HL-60 (cell line): ENCODE measurements at regions not wholly inside any gene's neighbourhood (a gene's known extent, or its start where the extent isn't known, plus 50 kb on each side); places are given as distances from the start of the nearest gene placed in this dataset.

Experiments
- DNase-seq, 2 experiments: peaks; one replicate each; pipeline ENCODE4 v3.0.0-alpha.2; 2010 to 2020; ENCODE audit warnings: low read depth in 1 of 2, low spot score in 1 of 2
- H3K27ac ChIP-seq: fragments of 250-450 bp; sonication (Bioruptor Pico); replicated peaks from 2 replicates; pipeline ENCODE4 v1.5.1; 2020; ENCODE audit warnings: mild to moderate bottlenecking, moderate library complexity
- H3K27me3 ChIP-seq: fragments of 250-450 bp; sonication (Bioruptor Pico); 2 replicates; pipeline ENCODE4 v1.5.1; 2021; ENCODE audit warnings: mild to moderate bottlenecking, moderate library complexity; ENCODE audit not compliant: insufficient read depth, poor library complexity, severe bottlenecking
- H3K4me3 ChIP-seq: replicated peaks from 2 replicates; pipeline ENCODE4 v1.5.1; 2011; ENCODE audit warnings: mild to moderate bottlenecking, control low read depth, low read length; ENCODE audit not compliant: insufficient read depth
- CTCF ChIP-seq: IDR thresholded peaks from one replicate; pipeline ENCODE4 v1.5.1; 2011; ENCODE audit warnings: low read length, control low read depth, inconsistent platforms; ENCODE audit not compliant: insufficient read depth
- GABPA ChIP-seq: IDR thresholded peaks from 2 replicates; pipeline ENCODE4 v1.6.1; 2012; ENCODE audit warnings: low read depth
- POLR2AphosphoS5 ChIP-seq: IDR thresholded peaks from 2 replicates; pipeline ENCODE4 v1.6.1; 2012; ENCODE audit warnings: low read depth
- SPI1 ChIP-seq: IDR thresholded peaks from 2 replicates; pipeline ENCODE4 v1.6.1; 2012; ENCODE audit warnings: low read depth, mild to moderate bottlenecking, borderline replicate concordance
- TF ChIP-seq, protein P1 (sequence below): IDR thresholded peaks from 2 replicates; pipeline ENCODE4 v1.6.1; 2012; ENCODE audit warnings: low read depth; ENCODE audit not compliant: insufficient replicate concordance

- Histone ChIP-seq H3K27me3 (no peaks in the 10 kb centered on the region), H3K4me3 (no peak overlapping the region), H3K27ac (no peak overlapping the region)
- no peak for TF ChIP-seq SPI1
- no peak for TF ChIP-seq POLR2AphosphoS5
- TF ChIP-seq GABPA, result no peak
- TF ChIP-seq, protein P1, sequence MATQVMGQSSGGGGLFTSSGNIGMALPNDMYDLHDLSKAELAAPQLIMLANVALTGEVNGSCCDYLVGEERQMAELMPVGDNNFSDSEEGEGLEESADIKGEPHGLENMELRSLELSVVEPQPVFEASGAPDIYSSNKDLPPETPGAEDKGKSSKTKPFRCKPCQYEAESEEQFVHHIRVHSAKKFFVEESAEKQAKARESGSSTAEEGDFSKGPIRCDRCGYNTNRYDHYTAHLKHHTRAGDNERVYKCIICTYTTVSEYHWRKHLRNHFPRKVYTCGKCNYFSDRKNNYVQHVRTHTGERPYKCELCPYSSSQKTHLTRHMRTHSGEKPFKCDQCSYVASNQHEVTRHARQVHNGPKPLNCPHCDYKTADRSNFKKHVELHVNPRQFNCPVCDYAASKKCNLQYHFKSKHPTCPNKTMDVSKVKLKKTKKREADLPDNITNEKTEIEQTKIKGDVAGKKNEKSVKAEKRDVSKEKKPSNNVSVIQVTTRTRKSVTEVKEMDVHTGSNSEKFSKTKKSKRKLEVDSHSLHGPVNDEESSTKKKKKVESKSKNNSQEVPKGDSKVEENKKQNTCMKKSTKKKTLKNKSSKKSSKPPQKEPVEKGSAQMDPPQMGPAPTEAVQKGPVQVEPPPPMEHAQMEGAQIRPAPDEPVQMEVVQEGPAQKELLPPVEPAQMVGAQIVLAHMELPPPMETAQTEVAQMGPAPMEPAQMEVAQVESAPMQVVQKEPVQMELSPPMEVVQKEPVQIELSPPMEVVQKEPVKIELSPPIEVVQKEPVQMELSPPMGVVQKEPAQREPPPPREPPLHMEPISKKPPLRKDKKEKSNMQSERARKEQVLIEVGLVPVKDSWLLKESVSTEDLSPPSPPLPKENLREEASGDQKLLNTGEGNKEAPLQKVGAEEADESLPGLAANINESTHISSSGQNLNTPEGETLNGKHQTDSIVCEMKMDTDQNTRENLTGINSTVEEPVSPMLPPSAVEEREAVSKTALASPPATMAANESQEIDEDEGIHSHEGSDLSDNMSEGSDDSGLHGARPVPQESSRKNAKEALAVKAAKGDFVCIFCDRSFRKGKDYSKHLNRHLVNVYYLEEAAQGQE, result no peak
- no peak for TF ChIP-seq CTCF
- DNase-seq, result no peak
Observed at GRCh38 chr3:177348974-177349373, 151.7 kb upstream of the TBL1XR1 start.

DNA sequence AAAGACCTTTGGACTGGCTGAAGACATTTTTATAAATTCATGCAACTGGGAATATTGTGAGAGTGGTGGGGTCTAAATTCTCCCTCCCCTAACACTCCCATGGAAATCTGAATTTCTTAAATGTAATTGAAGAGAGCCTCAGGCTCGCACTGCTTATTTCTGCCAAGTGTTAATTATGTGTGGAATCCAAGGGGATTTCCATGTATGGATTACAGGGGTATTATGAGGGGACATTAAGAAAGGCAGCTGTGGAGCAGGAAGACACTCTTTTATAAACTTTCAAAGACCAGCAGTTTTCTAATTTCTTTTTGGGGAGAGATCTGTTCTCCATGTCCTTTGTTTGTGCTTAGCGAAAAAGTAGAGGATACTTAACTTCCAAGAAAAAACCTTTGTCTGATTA, 152.1 kb upstream of the TBL1XR1 start:
- Histone ChIP-seq H3K4me3 (no peak overlapping the region), H3K27ac (no peak overlapping the region), H3K27me3 (no peaks in the 10 kb centered on the region)
- no peak for DNase-seq
- TF ChIP-seq, protein P1, result no peak

- no peak for TF ChIP-seq POLR2AphosphoS5
- no peak for TF ChIP-seq GABPA
- no peaks in the 10 kb centered on the region for H3K27me3 ChIP-seq
- no peak overlapping the region for H3K27ac ChIP-seq
- no peak for DNase-seq
- no peak overlapping the region for H3K4me3 ChIP-seq
Observed at GRCh38 chr3:177350121-177350520, 152.8 kb upstream of the TBL1XR1 start.

DNA sequence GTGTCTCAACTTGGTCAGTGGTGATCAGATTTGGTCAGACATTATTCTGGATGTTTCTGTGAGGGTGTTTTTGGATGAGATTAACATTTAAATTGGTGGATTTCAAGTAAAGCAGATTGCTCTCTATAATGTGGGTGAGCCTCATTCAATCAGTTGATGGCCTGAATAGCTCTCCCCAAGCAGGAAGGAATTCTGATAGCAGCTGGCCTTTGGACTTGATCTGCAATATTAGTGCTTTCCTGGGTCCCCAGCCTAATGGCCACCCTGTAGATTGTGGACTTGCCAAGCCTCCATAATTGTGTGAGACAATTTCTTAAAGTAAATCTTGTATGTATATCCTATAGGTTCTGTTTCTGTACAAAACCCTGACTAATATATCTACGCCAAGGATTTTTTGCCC, 153.9 kb upstream of the TBL1XR1 start:
- no peak for TF ChIP-seq CTCF
- no peak for TF ChIP-seq POLR2AphosphoS5
- no peak for TF ChIP-seq SPI1
- no peak for TF ChIP-seq GABPA
- TF ChIP-seq, protein P1, result no peak
- Histone ChIP-seq H3K27me3 (no peaks in the 10 kb centered on the region), H3K27ac (no peak overlapping the region)

More for the DNA sequence above, 153.9 kb upstream of the TBL1XR1 start:
- no peak overlapping the region for H3K4me3 ChIP-seq
- DNase-seq, result no peak
